HepG2 (cell line): ENCODE measurements at regions not wholly inside any gene's neighbourhood (a gene's known extent, or its start where the extent isn't known, plus 50 kb on each side); places are given as distances from the start of the nearest gene placed in this dataset.
"Not testable (repeated sequence)": the region's sequence is repeated elsewhere in the genome, so short reads cannot be mapped to it uniquely, and the experiment has no call there.

Source experiments
- HOXA3 ChIP-seq: sonication (generic); formaldehyde crosslinking; IDR thresholded peaks from 2 replicates; pipeline ENCODE4 v1.5.0; 2020; ENCODE audit warnings: missing genetic modification reagents
- ZHX2 ChIP-seq, 2 experiments: sonication (generic) in 1 of 2; formaldehyde crosslinking in 1 of 2; IDR thresholded peaks; 2 replicates each; pipeline versions ENCODE4 v1.6.1 to v1.9.0; 2014 to 2022; ENCODE audit warnings: antibody characterized with exemption in 1 of 2, borderline replicate concordance in 1 of 2, inconsistent platforms in 1 of 2, low read depth in 1 of 2, missing genetic modification reagents in 1 of 2
- ZNF451 ChIP-seq: sonication (generic); formaldehyde crosslinking; IDR thresholded peaks from 2 replicates; pipeline ENCODE4 v1.5.0; 2020; ENCODE audit warnings: mild to moderate bottlenecking, missing genetic modification reagents
- ZNF501 ChIP-seq: sonication (generic); formaldehyde crosslinking; IDR thresholded peaks from 2 replicates; pipeline ENCODE4 v1.5.1; 2020; ENCODE audit warnings: mild to moderate bottlenecking, moderate library complexity, missing genetic modification reagents
- ZNF574 ChIP-seq: sonication (generic); formaldehyde crosslinking; IDR thresholded peaks from 2 replicates; pipeline ENCODE4 v1.4.0; 2020; ENCODE audit warnings: missing genetic modification reagents
- TF ChIP-seq, protein P1 (sequence below): IDR thresholded peaks from 2 replicates; pipeline ENCODE4 v1.6.1; 2016; ENCODE audit warnings: mild to moderate bottlenecking
- TF ChIP-seq, protein P2 (sequence below): sonication (generic); formaldehyde crosslinking; IDR thresholded peaks from one replicate; pipeline ENCODE4 v1.5.1; 2020; ENCODE audit warnings: mild to moderate bottlenecking, missing genetic modification reagents; ENCODE audit errors: not compliant biosample characterization

GRCh38 chr20:25853718-25854388, 157.2 kb upstream of the ZNF337 start (continued):
- TF ChIP-seq ZHX2 (IDR thresholded peaks at IDR 0.05; ENCODE audit: low read depth) (peak; percentile 52; the same call in 1 of the 2 replicates), ZNF501 (CRISPR knock-in tag) (peak; percentile 61), ZNF451 (CRISPR knock-in tag) (peak; percentile 90; the same call in 1 of the 2 replicates), HOXA3 (CRISPR knock-in tag) (peak; percentile 91), ZNF574 (peak; percentile 58)
- TF ChIP-seq ZHX2 (CRISPR knock-in tag; IDR thresholded peaks at IDR 0.05; ENCODE audit: borderline replicate concordance), result not testable (repeated sequence)
- TF ChIP-seq, protein P1, sequence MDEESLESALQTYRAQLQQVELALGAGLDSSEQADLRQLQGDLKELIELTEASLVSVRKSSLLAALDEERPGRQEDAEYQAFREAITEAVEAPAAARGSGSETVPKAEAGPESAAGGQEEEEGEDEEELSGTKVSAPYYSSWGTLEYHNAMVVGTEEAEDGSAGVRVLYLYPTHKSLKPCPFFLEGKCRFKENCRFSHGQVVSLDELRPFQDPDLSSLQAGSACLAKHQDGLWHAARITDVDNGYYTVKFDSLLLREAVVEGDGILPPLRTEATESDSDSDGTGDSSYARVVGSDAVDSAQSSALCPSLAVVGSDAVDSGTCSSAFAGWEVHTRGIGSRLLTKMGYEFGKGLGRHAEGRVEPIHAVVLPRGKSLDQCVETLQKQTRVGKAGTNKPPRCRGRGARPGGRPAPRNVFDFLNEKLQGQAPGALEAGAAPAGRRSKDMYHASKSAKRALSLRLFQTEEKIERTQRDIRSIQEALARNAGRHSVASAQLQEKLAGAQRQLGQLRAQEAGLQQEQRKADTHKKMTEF (CRISPR knock-in tag), result peak; percentile 63
- TF ChIP-seq, protein P2, sequence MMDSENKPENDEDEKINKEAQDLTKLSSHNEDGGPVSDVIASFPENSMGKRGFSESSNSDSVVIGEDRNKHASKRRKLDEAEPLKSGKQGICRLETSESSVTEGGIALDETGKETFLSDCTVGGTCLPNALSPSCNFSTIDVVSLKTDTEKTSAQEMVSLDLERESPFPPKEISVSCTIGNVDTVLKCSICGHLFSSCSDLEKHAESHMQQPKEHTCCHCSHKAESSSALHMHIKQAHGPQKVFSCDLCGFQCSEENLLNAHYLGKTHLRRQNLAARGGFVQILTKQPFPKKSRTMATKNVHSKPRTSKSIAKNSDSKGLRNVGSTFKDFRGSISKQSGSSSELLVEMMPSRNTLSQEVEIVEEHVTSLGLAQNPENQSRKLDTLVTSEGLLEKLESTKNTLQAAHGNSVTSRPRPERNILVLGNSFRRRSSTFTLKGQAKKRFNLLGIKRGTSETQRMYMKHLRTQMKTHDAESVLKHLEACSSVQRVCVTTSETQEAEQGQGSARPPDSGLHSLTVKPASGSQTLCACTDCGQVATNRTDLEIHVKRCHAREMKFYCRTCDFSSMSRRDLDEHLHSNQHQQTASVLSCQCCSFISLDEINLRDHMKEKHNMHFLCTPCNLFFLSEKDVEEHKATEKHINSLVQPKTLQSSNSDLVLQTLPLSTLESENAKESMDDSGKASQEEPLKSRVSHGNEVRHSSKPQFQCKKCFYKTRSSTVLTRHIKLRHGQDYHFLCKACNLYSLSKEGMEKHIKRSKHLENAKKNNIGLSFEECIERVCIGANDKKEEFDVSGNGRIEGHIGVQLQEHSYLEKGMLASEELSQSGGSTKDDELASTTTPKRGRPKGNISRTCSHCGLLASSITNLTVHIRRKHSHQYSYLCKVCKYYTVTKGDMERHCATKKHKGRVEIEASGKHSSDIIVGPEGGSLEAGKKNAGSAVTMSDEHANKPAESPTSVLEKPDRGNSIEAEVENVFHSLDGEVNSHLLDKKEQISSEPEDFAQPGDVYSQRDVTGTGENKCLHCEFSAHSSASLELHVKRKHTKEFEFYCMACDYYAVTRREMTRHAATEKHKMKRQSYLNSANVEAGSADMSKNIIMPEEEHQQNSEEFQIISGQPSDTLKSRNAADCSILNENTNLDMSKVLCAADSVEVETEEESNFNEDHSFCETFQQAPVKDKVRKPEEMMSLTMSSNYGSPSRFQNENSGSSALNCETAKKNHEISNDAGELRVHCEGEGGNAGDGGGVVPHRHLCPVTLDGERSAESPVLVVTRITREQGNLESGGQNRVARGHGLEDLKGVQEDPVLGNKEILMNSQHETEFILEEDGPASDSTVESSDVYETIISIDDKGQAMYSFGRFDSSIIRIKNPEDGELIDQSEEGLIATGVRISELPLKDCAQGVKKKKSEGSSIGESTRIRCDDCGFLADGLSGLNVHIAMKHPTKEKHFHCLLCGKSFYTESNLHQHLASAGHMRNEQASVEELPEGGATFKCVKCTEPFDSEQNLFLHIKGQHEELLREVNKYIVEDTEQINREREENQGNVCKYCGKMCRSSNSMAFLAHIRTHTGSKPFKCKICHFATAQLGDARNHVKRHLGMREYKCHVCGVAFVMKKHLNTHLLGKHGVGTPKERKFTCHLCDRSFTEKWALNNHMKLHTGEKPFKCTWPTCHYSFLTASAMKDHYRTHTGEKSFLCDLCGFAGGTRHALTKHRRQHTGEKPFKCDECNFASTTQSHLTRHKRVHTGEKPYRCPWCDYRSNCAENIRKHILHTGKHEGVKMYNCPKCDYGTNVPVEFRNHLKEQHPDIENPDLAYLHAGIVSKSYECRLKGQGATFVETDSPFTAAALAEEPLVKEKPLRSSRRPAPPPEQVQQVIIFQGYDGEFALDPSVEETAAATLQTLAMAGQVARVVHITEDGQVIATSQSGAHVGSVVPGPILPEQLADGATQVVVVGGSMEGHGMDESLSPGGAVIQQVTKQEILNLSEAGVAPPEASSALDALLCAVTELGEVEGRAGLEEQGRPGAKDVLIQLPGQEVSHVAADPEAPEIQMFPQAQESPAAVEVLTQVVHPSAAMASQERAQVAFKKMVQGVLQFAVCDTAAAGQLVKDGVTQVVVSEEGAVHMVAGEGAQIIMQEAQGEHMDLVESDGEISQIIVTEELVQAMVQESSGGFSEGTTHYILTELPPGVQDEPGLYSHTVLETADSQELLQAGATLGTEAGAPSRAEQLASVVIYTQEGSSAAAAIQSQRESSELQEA, result peak; percentile 81
